ENCODE measurements at regions not wholly inside any gene's neighbourhood (a gene's known extent, or its start where the extent isn't known, plus 50 kb on each side); places are given as distances from the start of the nearest gene placed in this dataset.

DNA sequence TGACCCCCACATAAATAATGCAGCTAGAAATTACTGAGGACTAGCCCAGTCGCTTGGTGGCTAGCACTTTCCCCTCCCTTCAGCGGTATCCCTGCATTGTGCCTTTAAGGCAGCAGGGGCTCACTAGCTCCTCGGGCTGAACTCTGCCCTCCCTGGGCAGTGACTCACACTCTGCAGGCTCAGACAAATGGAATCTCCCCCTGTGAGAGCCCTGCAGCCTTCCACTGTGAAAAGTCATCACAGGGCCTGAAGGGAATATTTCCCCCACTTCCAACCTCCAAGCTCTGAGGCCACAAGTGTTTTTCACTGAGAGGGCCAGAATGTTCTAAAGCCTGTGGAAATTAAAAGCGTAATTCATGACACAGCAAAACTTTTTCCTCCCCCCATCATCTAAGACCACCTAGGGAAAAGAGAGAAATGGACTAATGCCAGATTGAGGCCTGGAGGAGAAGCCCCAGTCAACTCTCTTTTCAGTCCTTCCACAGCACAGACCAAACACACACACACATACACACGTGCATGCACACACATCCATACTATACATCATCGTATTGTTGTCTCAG is 93.6 kb upstream of the COL1A2 start:
- Histone ChIP-seq H3K27ac (replicated peaks) (no peak overlapping the region), H3K27me3 (ENCODE audit: insufficient read depth, poor library complexity, severe bottlenecking) (no peaks in the 10 kb centered on the region), H3K4me3 (replicated peaks; ENCODE audit: insufficient read depth, low read length) (no peak overlapping the region)
- no peak for DNase-seq (ENCODE audit: low read depth in 1 of 2, low spot score in 1 of 2)
- TF ChIP-seq POLR2AphosphoS5 (IDR thresholded peaks at IDR 0.05; ENCODE audit: low read depth) (no peak), GABPA (IDR thresholded peaks at IDR 0.05; ENCODE audit: low read depth) (no peak), SPI1 (IDR thresholded peaks at IDR 0.05; ENCODE audit: borderline replicate concordance, low read depth) (no peak)
- TF ChIP-seq, protein P1, sequence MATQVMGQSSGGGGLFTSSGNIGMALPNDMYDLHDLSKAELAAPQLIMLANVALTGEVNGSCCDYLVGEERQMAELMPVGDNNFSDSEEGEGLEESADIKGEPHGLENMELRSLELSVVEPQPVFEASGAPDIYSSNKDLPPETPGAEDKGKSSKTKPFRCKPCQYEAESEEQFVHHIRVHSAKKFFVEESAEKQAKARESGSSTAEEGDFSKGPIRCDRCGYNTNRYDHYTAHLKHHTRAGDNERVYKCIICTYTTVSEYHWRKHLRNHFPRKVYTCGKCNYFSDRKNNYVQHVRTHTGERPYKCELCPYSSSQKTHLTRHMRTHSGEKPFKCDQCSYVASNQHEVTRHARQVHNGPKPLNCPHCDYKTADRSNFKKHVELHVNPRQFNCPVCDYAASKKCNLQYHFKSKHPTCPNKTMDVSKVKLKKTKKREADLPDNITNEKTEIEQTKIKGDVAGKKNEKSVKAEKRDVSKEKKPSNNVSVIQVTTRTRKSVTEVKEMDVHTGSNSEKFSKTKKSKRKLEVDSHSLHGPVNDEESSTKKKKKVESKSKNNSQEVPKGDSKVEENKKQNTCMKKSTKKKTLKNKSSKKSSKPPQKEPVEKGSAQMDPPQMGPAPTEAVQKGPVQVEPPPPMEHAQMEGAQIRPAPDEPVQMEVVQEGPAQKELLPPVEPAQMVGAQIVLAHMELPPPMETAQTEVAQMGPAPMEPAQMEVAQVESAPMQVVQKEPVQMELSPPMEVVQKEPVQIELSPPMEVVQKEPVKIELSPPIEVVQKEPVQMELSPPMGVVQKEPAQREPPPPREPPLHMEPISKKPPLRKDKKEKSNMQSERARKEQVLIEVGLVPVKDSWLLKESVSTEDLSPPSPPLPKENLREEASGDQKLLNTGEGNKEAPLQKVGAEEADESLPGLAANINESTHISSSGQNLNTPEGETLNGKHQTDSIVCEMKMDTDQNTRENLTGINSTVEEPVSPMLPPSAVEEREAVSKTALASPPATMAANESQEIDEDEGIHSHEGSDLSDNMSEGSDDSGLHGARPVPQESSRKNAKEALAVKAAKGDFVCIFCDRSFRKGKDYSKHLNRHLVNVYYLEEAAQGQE (IDR thresholded peaks at IDR 0.05; ENCODE audit: insufficient replicate concordance, low read depth), result no peak
- TF ChIP-seq, protein P2, sequence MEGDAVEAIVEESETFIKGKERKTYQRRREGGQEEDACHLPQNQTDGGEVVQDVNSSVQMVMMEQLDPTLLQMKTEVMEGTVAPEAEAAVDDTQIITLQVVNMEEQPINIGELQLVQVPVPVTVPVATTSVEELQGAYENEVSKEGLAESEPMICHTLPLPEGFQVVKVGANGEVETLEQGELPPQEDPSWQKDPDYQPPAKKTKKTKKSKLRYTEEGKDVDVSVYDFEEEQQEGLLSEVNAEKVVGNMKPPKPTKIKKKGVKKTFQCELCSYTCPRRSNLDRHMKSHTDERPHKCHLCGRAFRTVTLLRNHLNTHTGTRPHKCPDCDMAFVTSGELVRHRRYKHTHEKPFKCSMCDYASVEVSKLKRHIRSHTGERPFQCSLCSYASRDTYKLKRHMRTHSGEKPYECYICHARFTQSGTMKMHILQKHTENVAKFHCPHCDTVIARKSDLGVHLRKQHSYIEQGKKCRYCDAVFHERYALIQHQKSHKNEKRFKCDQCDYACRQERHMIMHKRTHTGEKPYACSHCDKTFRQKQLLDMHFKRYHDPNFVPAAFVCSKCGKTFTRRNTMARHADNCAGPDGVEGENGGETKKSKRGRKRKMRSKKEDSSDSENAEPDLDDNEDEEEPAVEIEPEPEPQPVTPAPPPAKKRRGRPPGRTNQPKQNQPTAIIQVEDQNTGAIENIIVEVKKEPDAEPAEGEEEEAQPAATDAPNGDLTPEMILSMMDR (IDR thresholded peaks at IDR 0.05; ENCODE audit: insufficient read depth, low read length), result no peak

DNA sequence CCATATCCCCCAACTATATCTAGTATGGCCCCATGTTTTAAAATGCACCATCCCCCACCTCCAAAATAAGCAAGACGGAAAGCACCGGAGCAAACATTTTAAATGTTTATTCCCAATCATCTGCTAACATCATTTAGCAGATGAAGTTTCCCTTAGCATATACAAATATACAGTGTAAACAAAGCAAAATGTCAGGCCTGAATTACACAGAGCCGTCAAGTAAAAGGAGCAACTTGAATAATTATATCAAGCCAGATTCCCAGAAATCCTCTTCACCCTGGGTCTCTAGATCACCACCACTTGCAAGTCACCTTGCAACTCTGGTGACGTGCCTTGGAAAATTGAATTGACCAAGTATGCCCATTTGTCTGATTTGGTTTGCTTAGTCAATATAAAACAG is 91.6 kb upstream of the COL1A2 start:
- DNase-seq (ENCODE audit: low read depth in 1 of 2, low spot score in 1 of 2), result no peak
- Histone ChIP-seq H3K27ac (replicated peaks) (no peak overlapping the region), H3K4me3 (replicated peaks; ENCODE audit: insufficient read depth, low read length) (no peak overlapping the region), H3K27me3 (ENCODE audit: insufficient read depth, poor library complexity, severe bottlenecking) (no peaks in the 10 kb centered on the region)
- TF ChIP-seq, protein P2 (IDR thresholded peaks at IDR 0.05; ENCODE audit: insufficient read depth, low read length), result no peak
- TF ChIP-seq SPI1 (IDR thresholded peaks at IDR 0.05; ENCODE audit: borderline replicate concordance, low read depth) (no peak), POLR2AphosphoS5 (IDR thresholded peaks at IDR 0.05; ENCODE audit: low read depth) (no peak), GABPA (IDR thresholded peaks at IDR 0.05; ENCODE audit: low read depth) (no peak)
- TF ChIP-seq, protein P1 (IDR thresholded peaks at IDR 0.05; ENCODE audit: insufficient replicate concordance, low read depth), result no peak

DNA sequence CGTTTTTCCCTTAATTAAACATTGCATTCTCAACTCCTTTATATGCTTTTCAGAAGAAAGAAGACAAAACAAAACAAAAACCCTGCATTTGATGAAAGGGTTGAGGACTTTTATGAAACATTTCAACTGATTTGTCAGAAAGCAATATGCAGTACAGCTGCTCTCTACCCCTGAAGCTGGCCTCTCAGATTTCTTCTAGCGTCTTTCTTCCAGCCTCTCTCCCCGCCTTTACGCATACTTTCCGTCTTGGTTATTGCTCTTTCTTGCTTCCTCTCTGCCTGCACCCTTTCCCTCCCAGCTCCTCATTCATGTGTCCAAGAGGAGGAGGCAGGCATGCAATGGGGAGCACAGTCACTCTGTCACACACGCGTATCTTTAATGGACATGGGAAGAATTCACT is 91.0 kb upstream of the COL1A2 start:
- H3K27me3 ChIP-seq (ENCODE audit: insufficient read depth, poor library complexity, severe bottlenecking), result no peaks in the 10 kb centered on the region
- no peak overlapping the region for H3K4me3 ChIP-seq (replicated peaks; ENCODE audit: insufficient read depth, low read length)
- no peak overlapping the region for H3K27ac ChIP-seq (replicated peaks)
- DNase-seq (ENCODE audit: low read depth in 1 of 2, low spot score in 1 of 2), result no peak
- TF ChIP-seq, protein P1 (IDR thresholded peaks at IDR 0.05; ENCODE audit: insufficient replicate concordance, low read depth), result no peak
- TF ChIP-seq GABPA (IDR thresholded peaks at IDR 0.05; ENCODE audit: low read depth) (no peak), POLR2AphosphoS5 (IDR thresholded peaks at IDR 0.05; ENCODE audit: low read depth) (no peak), SPI1 (IDR thresholded peaks at IDR 0.05; ENCODE audit: borderline replicate concordance, low read depth) (no peak)
- TF ChIP-seq, protein P2 (IDR thresholded peaks at IDR 0.05; ENCODE audit: insufficient read depth, low read length), result no peak
